A673 (cell line): ENCODE measurements at regions not wholly inside any gene's neighbourhood (a gene's known extent, or its start where the extent isn't known, plus 50 kb on each side); places are given as distances from the start of the nearest gene placed in this dataset.

Source experiments
- BruUV-seq: library from RNA; stranded (reverse); fragments of 400-500 nt; replicated peaks from 2 replicates; lab custom pipeline; 2021; lab: Mats Ljungman, UMichigan
- CTCF ChIA-PET: fragments of 300-600 bp; sonication (Branson Sonifier 250); formaldehyde crosslinking; loops from one replicate; lab custom pipeline; 2022; ENCODE audit warnings: antibody characterized with exemption; lab: Charles Lee
- POLR2A ChIA-PET: fragments of 300-600 bp; sonication (Branson Sonifier 250); formaldehyde crosslinking; loops from one replicate; lab custom pipeline; 2022; ENCODE audit warnings: antibody characterized with exemption; ENCODE audit not compliant: low non-redundant PET; lab: Charles Lee
- DNase-seq: peaks from one replicate; pipeline ENCODE4 v3.0.0-alpha.2; 2015; ENCODE audit warnings: low spot score
- H3K27ac ChIP-seq: fragments of 200-600 bp; sonication (generic); 2 replicates; pipeline ENCODE4 v1.5.1; 2016; ENCODE audit warnings: mixed run types, low read depth, mild to moderate bottlenecking, mixed read lengths, antibody characterized with exemption, low read length; ENCODE audit not compliant: poor library complexity, severe bottlenecking
- H3K27me3 ChIP-seq: fragments of 200-600 bp; sonication (generic); replicated peaks from 2 replicates; pipeline ENCODE4 v1.6.1; 2017; ENCODE audit warnings: mixed run types, low read depth, mild to moderate bottlenecking, mixed read lengths, antibody characterized with exemption, low read length; ENCODE audit not compliant: insufficient read depth, poor library complexity
- H3K36me3 ChIP-seq: fragments of 200-600 bp; sonication (generic); 2 replicates; pipeline ENCODE4 v1.6.1; 2016; ENCODE audit warnings: mixed run types, mild to moderate bottlenecking, mixed read lengths, antibody characterized with exemption, low read length; ENCODE audit not compliant: insufficient read depth, poor library complexity, severe bottlenecking
- H3K4me1 ChIP-seq: fragments of 200-600 bp; sonication (generic); 2 replicates; pipeline ENCODE4 v1.6.1; 2017; ENCODE audit warnings: mixed run types, mild to moderate bottlenecking, mixed read lengths, antibody characterized with exemption, low read length; ENCODE audit not compliant: insufficient read depth, poor library complexity, severe bottlenecking
- H3K4me3 ChIP-seq: fragments of 200-600 bp; sonication (generic); 2 replicates; pipeline ENCODE4 v1.5.1; 2016; ENCODE audit warnings: low read depth, mixed run types, mild to moderate bottlenecking, mixed read lengths, low read length; ENCODE audit not compliant: poor library complexity, severe bottlenecking
- H3K9me3 ChIP-seq: fragments of 200-600 bp; sonication (generic); 2 replicates; pipeline ENCODE4 v1.6.1; 2016; ENCODE audit warnings: mixed run types, low read depth, mild to moderate bottlenecking, mixed read lengths, antibody characterized with exemption, low read length; ENCODE audit not compliant: poor library complexity, severe bottlenecking
- CTCF ChIP-seq: fragments of 300-800, 200-600 bp; sonication (generic); conservative IDR thresholded peaks from 2 replicates; pipeline ENCODE4 v1.5.1; 2017; ENCODE audit warnings: low read depth, mild to moderate bottlenecking, antibody characterized with exemption, low read length, moderate library complexity, mixed read lengths
- EZH2 ChIP-seq: fragments of 200-600 bp; sonication (generic); IDR thresholded peaks from 2 replicates; pipeline ENCODE4 v1.6.1; 2017; ENCODE audit warnings: borderline replicate concordance, low read depth, mild to moderate bottlenecking, mixed read lengths, antibody characterized with exemption, low read length; ENCODE audit not compliant: poor library complexity, severe bottlenecking
- intact Hi-C: fragments of 100-400 bp; cut with micrococcal nuclease; formaldehyde crosslinking; loops from one replicate; pipeline ENCODE4 v1.10.0; 2022; ENCODE audit not compliant: unreplicated experiment

- no peaks in the 10 kb centered on the region for H3K27me3 ChIP-seq
- ChIA-PET CTCF (no interaction called here), POLR2A (no interaction called here)
- TF ChIP-seq EZH2 (no peak), CTCF (no peak)
- no peaks in the 10 kb centered on the region for H3K9me3 ChIP-seq
- H3K4me1 ChIP-seq = peaks cover 5% of the 10 kb centered on the region
- no peak for DNase-seq
- intact Hi-C loops = no loop called here
- no peaks in the 10 kb centered on the region for H3K36me3 ChIP-seq
- H3K27ac ChIP-seq = no peak overlapping the region
- H3K4me3 ChIP-seq = no peak overlapping the region
- no TSS peak for BruUV-seq
These were observed 2435.9 kb upstream of the PCDH20 start for GRCh38 chr13:63851526-63851925.

- Histone ChIP-seq H3K27ac (no peak overlapping the region), H3K4me1 (no peaks in the 10 kb centered on the region), H3K36me3 (no peaks in the 10 kb centered on the region), H3K27me3 (no peaks in the 10 kb centered on the region), H3K9me3 (peaks cover 7% of the 10 kb centered on the region), H3K4me3 (no peak overlapping the region)
- BruUV-seq = no TSS peak
- POLR2A ChIA-PET = no interaction called here
- CTCF ChIA-PET = no interaction called here
- no peak for DNase-seq
- intact Hi-C loops = no loop called here
- no peak for TF ChIP-seq CTCF
- TF ChIP-seq EZH2 = no peak
These were observed 2428.4 kb upstream of the PCDH20 start for GRCh38 chr13:63843766-63844699.

- Histone ChIP-seq H3K9me3 (peaks cover 7% of the 10 kb centered on the region), H3K4me3 (no peak overlapping the region), H3K4me1 (no peaks in the 10 kb centered on the region), H3K36me3 (no peaks in the 10 kb centered on the region), H3K27me3 (no peaks in the 10 kb centered on the region), H3K27ac (no peak overlapping the region)
- ChIA-PET POLR2A (no interaction called here), CTCF (no interaction called here)
- BruUV-seq = no TSS peak
- intact Hi-C loops = no loop called here
- DNase-seq = no peak
- TF ChIP-seq EZH2 (no peak), CTCF (no peak)
These were observed 2426.5 kb upstream of the PCDH20 start for GRCh38 chr13:63842102-63842501.
